Peyer's patch (tissue), 4 donors: ENCODE measurements at regions not wholly inside any gene's neighbourhood (a gene's known extent, or its start where the extent isn't known, plus 50 kb on each side); places are given as distances from the start of the nearest gene placed in this dataset.

ENCODE experiments used
- DNase-seq, 3 donors: peaks; one replicate each; pipeline ENCODE4 v3.0.0-alpha.2; 2017 to 2019
- H3K27ac ChIP-seq, 4 donors: fragments of 200-600 bp; sonication (generic); one replicate each; pipeline ENCODE4 v1.5.1; 2016 to 2019
- H3K27me3 ChIP-seq, 2 donors: fragments of 200-600 bp; sonication (generic); one replicate each; pipeline ENCODE4 v1.5.1; 2019
- H3K36me3 ChIP-seq, 3 donors: fragments of 200-600 bp; sonication (generic); one replicate each; pipeline ENCODE4 v1.5.1; 2016 to 2019
- H3K4me1 ChIP-seq, 4 donors: fragments of 200-600 bp; sonication (generic); one replicate each; pipeline ENCODE4 v1.5.1; 2016 to 2019
- H3K4me3 ChIP-seq, 4 donors: fragments of 200-600 bp; sonication (generic); 1 replicate in 3 of 4; 2 replicates in 1 of 4; pipeline ENCODE4 v1.5.1; 2016 to 2019; ENCODE audit warnings: mild to moderate bottlenecking in 1 of 4
- H3K9me3 ChIP-seq, 4 donors: fragments of 200-600 bp; sonication (generic); one replicate each; pipeline ENCODE4 v1.5.1; 2016 to 2019; ENCODE audit warnings: mild to moderate bottlenecking in 1 of 4
- POLR2A ChIP-seq, 2 donors: fragments of 450-650 bp; IDR thresholded peaks; one replicate each; pipeline ENCODE4 v1.5.1; 2017; ENCODE audit warnings: antibody characterized with exemption in 2 of 2, mild to moderate bottlenecking in 2 of 2, moderate library complexity in 2 of 2
- TF ChIP-seq, protein P1 (sequence below), 6 experiments: fragments of 450-650 bp in 4 of 6; fragments of 200-600 bp in 2 of 6; sonication (generic) in 1 of 6; IDR thresholded peaks; one replicate each; pipeline ENCODE4 v1.5.1; 2017 to 2019; ENCODE audit warnings: antibody characterized with exemption in 6 of 6, mild to moderate bottlenecking in 3 of 6, moderate library complexity in 1 of 6

- no peak for TF ChIP-seq POLR2A (IDR thresholded peaks at IDR 0.05)
- no peaks in the 10 kb centered on the region for H3K36me3 ChIP-seq
- H3K4me1 ChIP-seq, result peaks cover 0 to 13% (median 0%) of the 10 kb centered on the region in 4 donors
- H3K27ac ChIP-seq, result peak overlapping the region; percentile 46 to 75 (median 58)
- peak in 1 of 3 donors; percentile 63 for DNase-seq
- no peaks in the 10 kb centered on the region for H3K9me3 ChIP-seq
- H3K4me3 ChIP-seq, result no peak overlapping the region
- H3K27me3 ChIP-seq, result no peaks in the 10 kb centered on the region
Measured at GRCh38 chr21:39022466-39022862, 160.8 kb downstream of the PSMG1 start.

- Histone ChIP-seq H3K4me1 (peaks cover 0 to 13% (median 0%) of the 10 kb centered on the region in 4 donors), H3K27ac (peak overlapping the region; percentile 46 to 75 (median 58)), H3K4me3 (no peak overlapping the region), H3K27me3 (no peaks in the 10 kb centered on the region), H3K9me3 (no peaks in the 10 kb centered on the region), H3K36me3 (no peaks in the 10 kb centered on the region)
- DNase-seq, result no peak
- no peak for TF ChIP-seq POLR2A (IDR thresholded peaks at IDR 0.05)
- TF ChIP-seq, protein P1, sequence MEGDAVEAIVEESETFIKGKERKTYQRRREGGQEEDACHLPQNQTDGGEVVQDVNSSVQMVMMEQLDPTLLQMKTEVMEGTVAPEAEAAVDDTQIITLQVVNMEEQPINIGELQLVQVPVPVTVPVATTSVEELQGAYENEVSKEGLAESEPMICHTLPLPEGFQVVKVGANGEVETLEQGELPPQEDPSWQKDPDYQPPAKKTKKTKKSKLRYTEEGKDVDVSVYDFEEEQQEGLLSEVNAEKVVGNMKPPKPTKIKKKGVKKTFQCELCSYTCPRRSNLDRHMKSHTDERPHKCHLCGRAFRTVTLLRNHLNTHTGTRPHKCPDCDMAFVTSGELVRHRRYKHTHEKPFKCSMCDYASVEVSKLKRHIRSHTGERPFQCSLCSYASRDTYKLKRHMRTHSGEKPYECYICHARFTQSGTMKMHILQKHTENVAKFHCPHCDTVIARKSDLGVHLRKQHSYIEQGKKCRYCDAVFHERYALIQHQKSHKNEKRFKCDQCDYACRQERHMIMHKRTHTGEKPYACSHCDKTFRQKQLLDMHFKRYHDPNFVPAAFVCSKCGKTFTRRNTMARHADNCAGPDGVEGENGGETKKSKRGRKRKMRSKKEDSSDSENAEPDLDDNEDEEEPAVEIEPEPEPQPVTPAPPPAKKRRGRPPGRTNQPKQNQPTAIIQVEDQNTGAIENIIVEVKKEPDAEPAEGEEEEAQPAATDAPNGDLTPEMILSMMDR (IDR thresholded peaks at IDR 0.05), result no peak
Measured at GRCh38 chr21:39022035-39022434, 161.2 kb downstream of the PSMG1 start.

DNA sequence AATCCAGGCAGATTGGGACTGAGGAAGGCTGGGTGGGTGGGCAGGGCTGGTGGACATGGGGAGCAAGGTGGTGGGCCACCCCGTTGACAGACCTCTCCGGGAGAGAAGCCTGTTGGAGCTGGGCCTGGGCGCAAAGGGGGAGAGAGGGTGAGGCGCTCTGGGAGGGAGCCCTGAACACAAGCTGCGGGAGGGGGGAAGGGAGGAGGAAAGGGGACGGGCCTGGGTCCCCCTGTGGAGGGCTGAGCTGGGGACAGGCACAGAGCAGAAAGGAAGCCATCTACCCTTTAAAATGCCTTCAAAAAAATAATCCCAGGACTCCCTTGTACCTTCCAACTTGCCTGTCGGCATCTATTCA, 161.8 kb downstream of the PSMG1 start:
- H3K27ac ChIP-seq, result peak overlapping the region; percentile 46 to 75 (median 58)
- H3K4me3 ChIP-seq, result no peak overlapping the region
- no peaks in the 10 kb centered on the region for H3K36me3 ChIP-seq
- no peak for DNase-seq
- no peaks in the 10 kb centered on the region for H3K27me3 ChIP-seq
- H3K9me3 ChIP-seq, result no peaks in the 10 kb centered on the region
- H3K4me1 ChIP-seq, result peaks cover 0 to 13% (median 0%) of the 10 kb centered on the region in 4 donors
- TF ChIP-seq, protein P1 (IDR thresholded peaks at IDR 0.05), result no peak
- no peak for TF ChIP-seq POLR2A (IDR thresholded peaks at IDR 0.05)

- Histone ChIP-seq H3K4me3 (no peak overlapping the region), H3K4me1 (peaks cover 0 to 13% (median 0%) of the 10 kb centered on the region in 4 donors), H3K27me3 (no peaks in the 10 kb centered on the region), H3K27ac (peak overlapping the region; percentile 46 to 75 (median 58)), H3K36me3 (no peaks in the 10 kb centered on the region), H3K9me3 (no peaks in the 10 kb centered on the region)
- TF ChIP-seq, protein P1 (IDR thresholded peaks at IDR 0.05), result no peak
- TF ChIP-seq POLR2A (IDR thresholded peaks at IDR 0.05), result no peak
- peak in 1 of 3 donors; percentile 70 for DNase-seq
Measured at GRCh38 chr21:39020751-39021477, 162.3 kb downstream of the PSMG1 start.

DNA sequence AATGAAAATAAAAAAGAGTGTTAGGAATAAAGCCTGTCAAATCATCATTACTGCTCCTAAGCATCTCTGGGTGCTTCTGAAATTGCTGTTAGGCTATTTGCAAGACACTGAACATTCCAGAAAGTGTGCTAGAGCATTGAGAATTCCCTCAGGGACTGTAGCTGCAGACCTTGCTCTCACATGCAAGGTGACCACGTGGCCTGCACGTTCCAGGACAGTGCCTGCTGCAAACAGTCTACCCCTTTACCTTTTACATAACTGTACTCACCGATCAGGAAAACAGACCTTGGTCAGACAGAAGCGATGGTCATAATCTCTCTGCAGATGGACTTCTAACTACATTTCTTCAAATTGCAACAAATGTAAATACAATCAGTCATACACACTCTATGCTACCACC, 164.5 kb downstream of the PSMG1 start:
- Histone ChIP-seq H3K36me3 (no peaks in the 10 kb centered on the region), H3K9me3 (no peaks in the 10 kb centered on the region), H3K4me1 (peaks cover 0 to 13% (median 0%) of the 10 kb centered on the region in 4 donors), H3K4me3 (no peak overlapping the region), H3K27ac (no peak overlapping the region), H3K27me3 (no peaks in the 10 kb centered on the region)
- TF ChIP-seq, protein P1 (IDR thresholded peaks at IDR 0.05), result no peak
- TF ChIP-seq POLR2A (IDR thresholded peaks at IDR 0.05), result no peak
- DNase-seq, result no peak

GRCh38 chr21:39016740-39017315, 166.4 kb downstream of the PSMG1 start:
- TF ChIP-seq, protein P1 (IDR thresholded peaks at IDR 0.05), result no peak
- TF ChIP-seq POLR2A (IDR thresholded peaks at IDR 0.05), result no peak
- H3K27me3 ChIP-seq, result no peaks in the 10 kb centered on the region
- no peaks in the 10 kb centered on the region for H3K9me3 ChIP-seq
- DNase-seq, result peak in 2 of 3 donors; percentile 45 to 66
- H3K4me1 ChIP-seq, result peaks cover 0 to under 1% (median 0%) of the 10 kb centered on the region in 4 donors
- H3K27ac ChIP-seq, result no peak overlapping the region
- H3K36me3 ChIP-seq, result no peaks in the 10 kb centered on the region
- no peak overlapping the region for H3K4me3 ChIP-seq
